ENCODE measurements at regions not wholly inside any gene's neighbourhood (a gene's known extent, or its start where the extent isn't known, plus 50 kb on each side); places are given as distances from the start of the nearest gene placed in this dataset.

DNA sequence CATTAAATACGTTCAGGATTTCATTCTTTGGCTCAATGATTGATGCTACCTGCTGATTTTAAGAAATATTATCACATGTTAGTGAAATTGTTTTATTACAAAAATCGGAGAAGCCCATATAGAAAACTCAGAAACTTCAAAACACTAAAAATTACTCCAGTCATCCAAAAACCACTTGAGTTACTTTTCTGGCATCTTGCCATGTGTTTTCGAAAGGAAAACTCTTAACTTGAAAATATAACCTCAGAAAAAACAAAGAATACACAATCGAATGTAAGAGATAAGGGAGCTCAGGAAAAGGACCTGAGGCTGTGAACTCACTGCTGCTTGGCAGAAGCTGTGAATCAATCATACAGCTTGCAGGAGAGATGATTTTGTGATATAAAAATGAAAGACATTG lies 151.3 kb upstream of the SLITRK3 start:
- no peak for DNase-seq

GRCh38 chr3:165346503-165346902 lies 150.3 kb upstream of the SLITRK3 start:
- DNase-seq: no peak

DNA sequence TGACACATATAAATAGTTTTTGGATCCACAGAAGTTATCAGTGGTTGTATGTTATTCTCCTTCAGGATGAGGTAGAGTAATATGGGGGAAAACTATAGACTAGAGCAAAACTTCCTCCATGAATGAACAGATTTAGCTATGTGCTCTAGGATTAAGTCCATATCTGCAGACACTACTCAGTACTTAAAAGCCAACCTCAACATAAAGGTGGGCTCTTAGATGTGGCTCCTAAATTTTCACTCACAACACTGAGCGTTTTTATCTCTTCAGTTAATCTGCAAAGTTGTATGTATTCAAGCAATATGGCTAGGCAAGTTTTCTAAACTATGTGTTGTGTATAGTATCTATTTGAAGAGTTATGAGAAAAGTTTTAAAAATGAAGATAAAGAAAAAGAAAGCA lies 147.0 kb upstream of the SLITRK3 start:
- DNase-seq: no peak

GRCh38 chr3:165339753-165340152 lies 143.6 kb upstream of the SLITRK3 start:
- DNase-seq: peak in 1 of 51 donors; percentile 3

GRCh38 chr3:165336786-165337185 lies 140.6 kb upstream of the SLITRK3 start:
- no peak for DNase-seq
